GM13977 (cell line): ENCODE measurements at regions not wholly inside any gene's neighbourhood (a gene's known extent, or its start where the extent isn't known, plus 50 kb on each side); places are given as distances from the start of the nearest gene placed in this dataset.

Source experiments
- DNase-seq: peaks from one replicate; pipeline ENCODE4 v3.0.0; 2012; ENCODE audit warnings: low spot score
- in situ Hi-C: fragments of 300-500 bp; cut with MboI; formaldehyde crosslinking; loops from one replicate; pipeline ENCODE4 v1.12.0; 2022; ENCODE audit warnings: low sequenced_read_pairs, low pct_unique_long_range_greater_than_20kb, mixed read lengths, inconsistent platforms; ENCODE audit not compliant: unreplicated experiment
- TF ChIP-seq, protein P1 (sequence below): IDR thresholded peaks from 2 replicates; pipeline ENCODE4 v1.5.1; 2012; ENCODE audit warnings: mild to moderate bottlenecking, control low read depth; ENCODE audit not compliant: insufficient read depth; ENCODE audit errors: extremely low read depth, missing control alignments

DNA sequence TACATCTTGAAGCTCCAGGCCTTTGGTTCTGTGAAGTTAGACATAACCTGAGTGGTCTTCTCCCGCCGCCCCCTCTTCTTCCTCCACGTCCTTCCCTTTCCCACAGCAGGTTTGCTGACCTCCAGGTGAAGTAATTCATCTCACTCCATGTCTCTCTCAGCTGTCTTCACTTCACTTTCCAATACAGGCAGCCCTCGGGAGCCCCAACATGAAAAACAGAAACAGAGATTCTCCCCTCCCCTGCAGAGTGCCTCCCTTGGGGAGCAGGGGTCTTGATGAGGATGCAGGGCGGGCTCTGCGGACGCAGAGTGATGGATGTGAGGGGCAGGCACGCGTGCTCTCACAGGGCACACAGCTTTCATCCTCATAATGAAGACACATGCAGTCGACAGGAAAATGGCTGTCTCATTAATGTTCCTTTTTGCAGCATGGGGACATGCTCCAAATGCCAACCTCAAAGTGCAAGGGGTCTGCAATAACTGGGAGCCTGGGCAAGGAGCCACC lies 95.6 kb downstream of the GPAM start:
- DNase-seq: no peak
- TF ChIP-seq, protein P1, sequence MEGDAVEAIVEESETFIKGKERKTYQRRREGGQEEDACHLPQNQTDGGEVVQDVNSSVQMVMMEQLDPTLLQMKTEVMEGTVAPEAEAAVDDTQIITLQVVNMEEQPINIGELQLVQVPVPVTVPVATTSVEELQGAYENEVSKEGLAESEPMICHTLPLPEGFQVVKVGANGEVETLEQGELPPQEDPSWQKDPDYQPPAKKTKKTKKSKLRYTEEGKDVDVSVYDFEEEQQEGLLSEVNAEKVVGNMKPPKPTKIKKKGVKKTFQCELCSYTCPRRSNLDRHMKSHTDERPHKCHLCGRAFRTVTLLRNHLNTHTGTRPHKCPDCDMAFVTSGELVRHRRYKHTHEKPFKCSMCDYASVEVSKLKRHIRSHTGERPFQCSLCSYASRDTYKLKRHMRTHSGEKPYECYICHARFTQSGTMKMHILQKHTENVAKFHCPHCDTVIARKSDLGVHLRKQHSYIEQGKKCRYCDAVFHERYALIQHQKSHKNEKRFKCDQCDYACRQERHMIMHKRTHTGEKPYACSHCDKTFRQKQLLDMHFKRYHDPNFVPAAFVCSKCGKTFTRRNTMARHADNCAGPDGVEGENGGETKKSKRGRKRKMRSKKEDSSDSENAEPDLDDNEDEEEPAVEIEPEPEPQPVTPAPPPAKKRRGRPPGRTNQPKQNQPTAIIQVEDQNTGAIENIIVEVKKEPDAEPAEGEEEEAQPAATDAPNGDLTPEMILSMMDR: no peak
- in situ Hi-C loops: no loop called here

DNA sequence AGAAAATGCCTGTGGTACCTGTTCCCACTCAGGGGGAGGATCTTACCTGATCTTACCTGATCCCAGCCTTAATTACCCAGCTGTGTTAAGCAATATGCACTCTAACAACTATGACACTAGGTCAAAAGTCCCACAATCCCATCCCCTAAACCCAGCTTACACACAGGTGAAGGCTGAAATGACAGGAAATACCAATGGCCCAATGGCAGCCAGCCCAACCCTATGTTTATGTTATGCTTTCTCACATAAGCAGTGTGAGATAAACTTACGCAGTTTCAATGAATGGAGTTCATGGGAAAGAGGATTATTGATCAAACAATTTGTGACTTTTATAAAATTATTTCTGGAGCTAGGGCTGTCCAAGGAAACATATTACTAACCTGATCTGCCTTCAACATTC lies 91.9 kb downstream of the GPAM start:
- TF ChIP-seq, protein P1: no peak
- DNase-seq: no peak
- in situ Hi-C loops: no loop called here

DNA sequence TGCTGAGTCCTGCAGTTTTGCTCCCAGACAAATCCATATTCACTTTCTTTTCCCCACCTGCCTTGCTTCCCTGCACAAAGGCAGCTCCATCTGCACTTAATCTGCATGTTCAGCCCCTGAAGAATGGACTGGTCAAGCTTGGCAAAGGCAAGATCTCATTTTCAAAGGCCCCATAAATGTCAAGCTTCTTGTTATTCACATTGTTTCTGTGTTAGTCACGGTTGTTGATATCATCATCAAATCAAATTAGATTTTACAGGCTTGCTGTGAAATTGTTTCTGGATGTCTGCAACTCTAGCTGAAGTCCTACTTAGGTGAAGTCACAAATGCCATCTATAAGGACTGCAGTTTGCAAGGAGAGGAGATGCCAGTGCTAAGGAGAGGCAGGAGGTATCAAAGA lies 91.0 kb downstream of the GPAM start:
- TF ChIP-seq, protein P1: no peak
- no peak for DNase-seq
- in situ Hi-C loops: no loop called here

DNA sequence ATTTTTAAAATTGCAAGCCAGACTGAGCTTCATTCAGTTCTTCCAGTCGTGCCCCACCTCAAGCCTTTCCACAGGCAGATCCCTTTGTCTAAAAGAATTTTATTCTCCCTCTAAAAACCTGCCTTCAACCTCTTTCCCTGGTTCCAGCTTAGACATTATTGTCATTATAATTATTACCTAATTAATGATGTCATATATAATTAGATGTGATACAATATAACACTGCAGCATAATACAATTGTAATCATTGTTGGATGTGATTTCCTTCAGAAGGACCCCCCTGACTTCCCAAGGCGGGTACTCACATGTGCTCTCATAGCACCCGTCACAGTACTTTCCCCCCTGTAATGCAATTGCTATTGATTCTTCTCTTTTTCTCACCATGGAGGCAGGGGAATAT lies 88.6 kb downstream of the GPAM start:
- TF ChIP-seq, protein P1: no peak
- in situ Hi-C loops: no loop called here
- DNase-seq: no peak

DNA sequence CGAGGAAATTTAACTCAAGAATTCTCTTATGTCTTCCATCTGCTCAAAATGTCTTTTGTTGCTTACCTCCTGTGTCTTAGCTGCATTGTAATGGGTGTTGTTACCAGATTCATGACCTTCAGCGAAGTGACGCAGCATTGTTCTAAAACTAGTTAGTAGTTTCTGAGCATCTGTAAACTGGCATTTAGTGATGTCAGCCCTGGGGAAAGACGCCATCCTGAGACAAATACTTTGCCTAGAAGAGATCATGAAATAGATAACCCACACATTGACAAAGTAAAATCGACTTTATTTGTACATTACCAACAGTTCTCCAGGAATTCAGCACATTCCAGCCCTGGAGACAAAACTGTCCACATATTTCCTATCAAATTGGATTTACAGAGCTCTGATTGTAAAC lies 87.8 kb downstream of the GPAM start:
- in situ Hi-C loops: no loop called here
- DNase-seq: no peak
- TF ChIP-seq, protein P1: no peak

DNA sequence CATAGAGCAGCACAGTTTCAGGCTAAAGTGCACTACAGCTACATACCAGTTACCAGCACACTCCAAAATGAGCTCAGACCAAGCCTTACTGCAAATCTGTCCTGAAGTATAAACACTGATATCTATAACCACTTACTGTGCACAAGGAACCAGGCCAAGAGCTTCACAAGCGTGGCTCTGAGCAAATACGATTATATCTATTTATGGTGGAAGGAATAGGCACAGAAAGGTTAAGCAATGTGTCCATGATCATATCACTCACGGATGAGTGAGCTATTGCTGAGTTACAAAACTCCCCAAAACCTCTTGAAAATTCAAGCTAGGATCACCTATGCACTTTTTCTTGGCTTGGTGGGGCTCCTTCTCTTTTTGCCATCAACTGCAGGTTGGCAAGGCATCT lies 84.9 kb downstream of the GPAM start:
- TF ChIP-seq, protein P1: no peak
- in situ Hi-C loops: no loop called here

More for the DNA sequence above, 84.9 kb downstream of the GPAM start:
- no peak for DNase-seq
